Stimulated activated CD4-positive, alpha-beta T cell treated with anti-CD3 and anti-CD28 coated beads, Interleukin-4, amount 100 ng/mL, for 24 hours (primary cell): ENCODE measurements at regions not wholly inside any gene's neighbourhood (a gene's known extent, or its start where the extent isn't known, plus 50 kb on each side); places are given as distances from the start of the nearest gene placed in this dataset.
"Not testable (repeated sequence)": the region's sequence is repeated elsewhere in the genome, so short reads cannot be mapped to it uniquely, and the experiment has no call there.

Source experiments
- DNase-seq: peaks from one replicate; pipeline ENCODE4 v3.0.0-alpha.2; 2020

DNA sequence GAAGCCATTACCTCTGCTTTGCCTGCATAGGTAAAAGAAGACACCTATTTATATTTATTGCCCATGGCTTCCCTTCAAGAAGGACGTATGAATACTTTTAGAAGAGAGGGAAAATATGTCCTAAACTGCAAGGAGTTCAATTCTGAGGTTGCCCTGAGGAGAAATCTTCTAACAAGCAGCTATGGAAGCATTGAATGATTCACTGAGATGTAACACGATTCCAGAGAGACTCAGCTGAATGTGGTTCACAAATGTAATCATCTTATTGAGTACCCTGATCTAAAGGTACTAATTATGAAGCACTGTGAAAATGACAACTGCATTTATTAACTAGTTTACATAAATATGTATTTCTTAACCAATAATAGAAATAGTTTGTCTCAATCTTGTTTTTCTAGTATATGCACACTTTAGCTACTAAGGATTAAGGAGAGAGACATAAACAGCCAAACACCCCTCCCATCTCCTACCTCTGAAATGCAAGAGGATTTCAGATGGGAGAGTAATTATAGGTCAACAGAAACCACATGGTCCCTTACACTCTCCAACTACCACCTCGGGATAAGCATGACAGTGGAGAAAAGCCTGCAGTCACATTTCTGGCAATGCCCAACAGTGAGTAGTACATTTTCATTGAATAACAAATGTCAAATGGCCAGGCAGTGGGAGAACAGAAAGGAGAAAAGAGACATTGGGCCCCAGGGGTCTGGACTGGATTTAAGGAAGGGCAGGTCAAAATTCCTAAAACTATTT is 506.2 kb upstream of the IL12A start:
- DNase-seq, result no peak

DNA sequence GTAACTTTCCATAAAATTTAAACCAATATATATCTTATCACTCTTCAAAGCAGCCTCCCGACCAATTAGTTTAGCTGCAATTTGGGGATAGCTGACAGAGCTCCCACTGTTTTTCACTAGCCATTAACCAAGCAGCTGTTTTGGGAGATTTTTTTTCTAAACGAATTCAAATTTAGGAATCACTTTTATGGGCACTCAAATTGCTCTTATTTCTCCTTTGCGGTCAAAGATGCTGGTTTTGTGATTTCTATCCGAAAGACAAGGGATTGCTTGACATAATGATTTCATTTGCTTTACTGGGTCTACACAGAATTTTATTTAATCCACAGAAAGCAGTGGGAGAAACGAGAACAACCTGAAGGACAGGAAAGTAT is 505.7 kb upstream of the IL12A start:
- no peak for DNase-seq

DNA sequence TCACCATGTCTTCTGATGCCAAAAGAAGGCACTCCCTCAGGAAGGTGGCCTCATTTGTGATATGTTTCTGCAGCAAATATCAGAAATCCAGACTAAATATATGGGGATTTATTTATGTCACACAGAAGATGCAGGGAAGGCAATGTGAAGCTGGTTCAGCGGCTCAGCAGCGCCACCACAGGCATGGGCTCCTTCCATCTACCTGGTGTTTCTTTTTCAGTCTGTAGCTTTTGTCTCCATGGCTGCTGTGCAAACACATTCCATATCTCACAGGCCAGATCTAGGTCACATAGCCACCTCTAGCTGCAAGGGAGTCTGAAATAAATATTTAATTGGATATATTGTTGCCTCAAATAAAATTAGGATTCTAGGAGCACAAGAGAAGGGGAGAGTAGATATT is 502.1 kb upstream of the IL12A start:
- no peak for DNase-seq

- no peak for DNase-seq
These were observed 501.3 kb upstream of the IL12A start for GRCh38 chr3:159487304-159487703.

DNA sequence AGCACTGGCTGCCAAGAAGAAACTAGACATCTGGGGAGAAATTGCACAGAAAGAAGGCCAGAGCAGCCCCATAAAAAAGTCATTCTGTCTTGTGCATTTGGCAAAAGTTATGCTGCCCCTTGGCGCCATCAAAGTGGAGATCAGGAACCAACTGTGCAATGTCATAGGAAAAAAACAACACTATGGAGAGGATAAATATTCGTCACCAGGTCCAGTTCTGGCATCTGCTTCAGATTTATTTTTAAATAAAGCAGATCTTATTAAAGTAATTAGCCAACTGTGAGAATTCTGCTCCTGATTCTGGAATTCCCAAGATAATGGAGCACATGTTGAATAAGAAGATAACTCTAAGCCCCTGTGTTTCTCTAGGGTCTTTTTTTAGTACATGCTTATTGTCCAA is 500.0 kb upstream of the IL12A start:
- no peak for DNase-seq

DNA sequence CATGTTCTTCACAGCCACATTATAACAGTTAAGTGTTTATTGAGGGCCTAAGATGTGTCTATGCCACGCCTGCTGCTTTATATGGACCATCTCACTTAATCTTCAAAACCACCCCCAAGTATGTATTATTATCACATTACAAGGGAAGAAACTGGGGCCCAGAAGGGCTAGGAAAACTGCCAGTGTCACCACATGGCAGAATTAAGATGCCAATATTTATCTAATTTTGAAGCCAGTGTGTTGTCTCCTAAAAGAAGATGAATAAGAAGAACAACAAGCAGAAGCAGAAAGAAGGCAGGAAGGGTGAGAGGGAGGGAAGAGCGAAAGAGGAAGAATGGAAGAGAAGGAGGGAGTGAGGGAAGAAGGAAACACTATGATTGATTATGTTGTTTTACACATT is 491.3 kb upstream of the IL12A start:
- no peak for DNase-seq

DNA sequence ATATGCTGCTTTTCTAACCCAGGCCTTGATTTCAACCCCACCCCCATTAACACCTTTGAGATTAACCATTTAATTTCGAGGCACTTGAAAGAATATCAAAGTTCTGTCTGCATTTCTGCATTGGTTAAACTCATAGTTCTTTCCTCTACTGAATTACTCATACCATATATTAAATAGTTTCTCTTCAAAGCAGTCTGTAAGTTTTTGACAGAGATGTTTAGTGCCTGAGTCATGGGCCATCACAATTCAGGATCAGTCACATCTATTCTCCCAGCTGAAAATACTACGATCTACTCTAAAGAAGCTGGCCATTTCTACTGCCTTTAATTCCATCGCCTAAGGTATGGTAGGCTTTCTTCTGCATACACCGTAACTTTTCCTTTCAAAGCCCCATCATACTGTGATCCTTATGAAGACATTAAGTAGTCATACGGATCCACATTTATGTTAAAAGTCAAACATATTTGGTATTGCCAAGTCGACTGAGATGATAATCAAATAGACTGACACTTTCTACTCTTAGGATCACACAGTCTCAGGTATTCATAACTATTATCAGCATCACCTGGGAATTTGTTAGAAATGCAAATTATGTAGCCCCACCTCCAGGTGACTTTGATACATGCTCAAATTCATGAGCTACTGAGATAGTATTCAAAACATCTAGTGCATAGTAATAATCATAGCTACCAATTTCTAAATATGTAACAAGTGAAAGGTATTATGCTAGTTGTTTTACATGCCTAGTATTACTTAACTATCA is 489.4 kb upstream of the IL12A start:
- DNase-seq, result no peak

GRCh38 chr3:159501029-159501428 is 487.6 kb upstream of the IL12A start:
- DNase-seq, result no peak

DNA sequence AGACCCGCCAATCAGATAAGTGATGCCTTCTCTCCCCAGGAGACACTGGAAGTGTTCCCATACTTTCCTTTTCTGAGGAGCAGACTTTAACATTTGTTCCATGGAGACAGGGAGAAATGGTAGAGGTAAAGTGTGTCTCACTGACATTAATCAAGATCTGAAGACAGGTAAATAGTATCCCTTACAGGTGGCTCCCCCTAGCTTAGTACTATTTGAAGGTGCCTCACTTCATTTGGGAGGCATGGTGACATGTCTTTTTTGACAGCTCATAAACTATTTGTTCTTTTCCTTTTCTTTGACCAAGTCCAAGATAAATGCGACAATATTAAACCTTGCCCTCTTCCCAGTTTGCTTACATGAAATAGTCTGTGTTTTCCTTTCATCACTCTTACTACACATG is 485.6 kb upstream of the IL12A start:
- DNase-seq, result no peak

GRCh38 chr3:159510988-159511387 is 477.6 kb upstream of the IL12A start:
- not testable (repeated sequence) for DNase-seq

GRCh38 chr3:159513444-159513843 is 475.2 kb upstream of the IL12A start:
- DNase-seq, result no peak

- no peak for DNase-seq
These were observed 474.7 kb upstream of the IL12A start for GRCh38 chr3:159513867-159514380.

DNA sequence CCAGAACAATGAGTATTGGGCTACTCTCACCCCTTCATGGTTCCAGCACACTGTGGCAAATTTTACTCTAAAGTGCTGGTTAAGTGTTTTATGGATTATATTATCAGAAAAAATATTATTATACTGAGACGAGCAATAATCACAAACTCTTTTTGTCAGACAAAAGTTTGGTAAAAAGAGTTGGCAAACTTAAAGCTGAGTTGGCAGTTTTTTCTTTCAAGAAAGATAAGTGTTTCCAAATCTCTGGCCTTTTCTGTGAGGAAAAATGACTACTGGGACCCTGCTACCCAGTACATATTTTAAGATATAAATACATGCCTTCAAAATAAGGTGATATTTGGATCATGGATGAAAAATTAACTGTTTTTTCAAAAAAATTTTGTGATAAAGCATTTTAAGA is 471.5 kb upstream of the IL12A start:
- DNase-seq, result no peak

GRCh38 chr3:159520638-159521037 is 468.0 kb upstream of the IL12A start:
- DNase-seq, result no peak

DNA sequence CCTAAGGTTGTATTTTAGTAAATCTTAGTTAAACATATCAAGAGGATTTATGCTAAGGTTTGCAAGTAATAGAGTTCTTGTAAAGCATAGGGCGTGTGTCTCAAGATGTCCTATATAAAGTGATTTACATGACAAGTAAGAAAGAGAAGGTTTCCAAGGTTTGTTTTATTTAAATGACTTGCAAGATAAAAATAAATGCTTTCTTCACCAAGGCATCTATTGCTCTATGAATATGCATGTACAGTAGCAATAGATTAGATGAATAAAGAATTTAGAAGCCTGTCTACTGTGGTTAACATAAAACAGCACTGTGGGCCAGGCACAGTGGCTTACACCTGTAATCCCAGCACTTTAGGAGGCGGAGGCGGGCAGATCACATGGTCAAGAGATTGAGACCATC is 466.4 kb upstream of the IL12A start:
- no peak for DNase-seq

GRCh38 chr3:159528251-159528895 is 460.3 kb upstream of the IL12A start:
- no peak for DNase-seq

GRCh38 chr3:159532577-159532976 is 456.1 kb upstream of the IL12A start:
- no peak for DNase-seq

DNA sequence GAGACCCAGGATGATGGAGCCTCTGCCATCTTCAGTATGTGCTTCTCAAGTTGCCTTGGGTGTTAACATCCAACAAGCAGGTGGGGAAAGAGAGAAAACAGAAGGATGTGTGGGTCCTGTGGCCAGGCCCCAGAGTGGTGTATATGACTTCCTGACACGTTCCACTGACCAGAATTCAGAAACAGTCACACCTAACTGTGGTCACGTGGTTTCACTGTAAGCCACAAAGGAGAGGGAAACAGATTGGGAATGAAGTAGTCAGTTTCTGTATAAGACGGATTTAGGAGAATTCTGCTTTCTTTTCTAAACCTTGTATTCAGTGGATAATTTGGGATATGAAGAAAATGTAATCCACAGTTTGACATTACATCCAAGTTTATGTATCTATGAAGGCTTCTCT is 454.1 kb upstream of the IL12A start:
- DNase-seq, result no peak

DNA sequence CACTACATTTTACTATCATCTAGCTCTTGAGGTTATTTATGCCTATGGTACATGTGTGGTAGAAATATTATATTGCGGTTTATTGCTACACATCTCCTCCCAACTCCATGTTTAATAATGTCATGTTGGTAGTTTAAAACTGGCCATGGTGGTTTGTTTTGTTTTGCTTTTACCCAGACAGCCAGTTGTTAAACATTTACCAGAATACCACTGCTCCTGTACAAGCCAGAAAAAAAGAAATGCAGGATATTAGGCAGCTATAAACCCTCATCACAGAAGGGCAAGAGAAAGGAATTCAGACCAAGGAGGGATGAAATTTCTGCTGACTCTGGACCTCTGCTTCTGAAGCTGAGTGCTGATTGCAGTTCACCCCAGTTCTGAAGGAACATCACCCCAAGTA is 451.8 kb upstream of the IL12A start:
- DNase-seq, result no peak

DNA sequence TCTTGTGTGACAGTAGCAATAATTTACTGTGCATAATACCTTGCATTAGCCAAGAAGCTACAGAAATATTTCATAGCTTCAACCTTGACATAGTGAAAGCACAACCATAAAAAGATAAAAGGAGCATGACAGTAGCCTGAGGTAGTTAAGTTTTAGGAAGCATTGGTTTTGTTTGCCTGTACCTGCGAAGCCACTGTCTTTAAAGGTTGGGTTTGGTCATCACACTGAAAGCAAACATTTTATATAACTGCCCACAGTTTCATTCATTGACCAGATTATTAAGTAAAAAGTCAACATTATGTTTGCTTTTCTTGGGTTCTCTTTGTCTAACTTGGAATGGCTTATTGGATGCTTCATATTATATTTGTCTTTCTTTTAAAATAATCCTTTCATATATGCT is 450.1 kb upstream of the IL12A start:
- DNase-seq, result no peak

DNA sequence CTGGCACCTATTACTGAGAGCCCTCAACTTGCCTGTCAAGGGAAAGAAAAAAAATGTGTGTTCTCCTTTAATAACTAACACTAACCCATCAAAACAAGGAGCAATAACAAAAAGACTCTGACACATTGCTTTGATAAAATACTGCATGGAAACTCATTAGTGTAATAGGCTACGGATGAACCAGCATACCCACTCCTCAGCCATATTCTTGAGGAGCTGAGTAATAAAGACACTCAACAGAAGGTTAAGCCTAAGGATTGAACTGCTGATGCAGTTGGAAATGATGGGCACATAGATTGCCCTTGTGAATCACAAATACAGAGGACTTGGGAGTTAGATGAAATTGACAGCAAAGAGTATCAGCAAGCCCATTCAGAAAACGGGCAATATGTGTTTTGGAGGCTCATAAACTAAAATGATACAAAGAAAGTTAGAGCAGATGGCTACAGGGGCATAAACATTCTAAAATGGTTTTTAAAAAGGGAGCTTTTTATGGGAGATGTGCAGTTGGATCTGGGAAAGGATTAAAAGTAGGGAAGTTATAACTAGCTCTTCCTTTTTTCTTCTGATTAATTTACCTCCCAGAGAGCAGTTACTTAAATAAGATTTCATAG is 447.6 kb upstream of the IL12A start:
- DNase-seq, result no peak

- DNase-seq, result no peak
These were observed 439.8 kb upstream of the IL12A start for GRCh38 chr3:159548675-159549335.

DNA sequence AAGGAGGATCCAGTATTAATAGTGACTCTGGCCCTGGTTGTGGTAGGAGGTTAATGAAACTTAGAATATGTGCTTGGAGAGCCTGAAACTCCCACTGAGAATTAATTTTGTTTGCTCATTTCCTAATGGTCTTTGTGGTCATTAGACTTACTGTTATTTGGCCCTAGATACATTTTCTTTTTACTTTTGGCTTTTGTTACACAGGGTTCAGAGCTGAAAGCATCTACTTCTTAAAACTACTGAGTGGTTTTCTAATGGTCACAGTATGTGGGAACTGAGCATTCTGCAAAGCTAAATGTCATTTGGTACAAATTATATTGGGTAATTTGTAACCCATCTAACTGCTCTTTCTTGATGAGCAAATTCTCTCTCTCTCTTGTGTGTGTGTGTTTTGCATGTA is 433.4 kb upstream of the IL12A start:
- DNase-seq, result no peak
